GM23248 (cell line): ENCODE measurements at regions not wholly inside any gene's neighbourhood (a gene's known extent, or its start where the extent isn't known, plus 50 kb on each side); places are given as distances from the start of the nearest gene placed in this dataset.
"Not testable (repeated sequence)": the region's sequence is repeated elsewhere in the genome, so short reads cannot be mapped to it uniquely, and the experiment has no call there.

Experiments used
- DNase-seq: peaks from one replicate; pipeline ENCODE4 v3.0.0-alpha.2; 2015
- H2AFZ ChIP-seq: fragments of 200-600 bp; sonication (generic); 2 replicates; pipeline ENCODE4 v1.6.1; 2016; ENCODE audit warnings: antibody characterized with exemption
- H3F3A ChIP-seq: fragments of 200-600 bp; sonication (generic); 2 replicates; pipeline ENCODE4 v1.6.1; 2016; ENCODE audit warnings: mild to moderate bottlenecking, antibody characterized with exemption, mixed run types; ENCODE audit not compliant: insufficient read depth
- H3K27ac ChIP-seq: fragments of 200-600 bp; sonication (generic); 2 replicates; pipeline ENCODE4 v1.5.1; 2016; ENCODE audit warnings: mild to moderate bottlenecking
- H3K27me3 ChIP-seq: fragments of 200-600 bp; sonication (generic); replicated peaks from 2 replicates; pipeline ENCODE4 v1.6.1; 2016; ENCODE audit warnings: mild to moderate bottlenecking; ENCODE audit not compliant: insufficient read depth
- H3K36me3 ChIP-seq: fragments of 200-600 bp; sonication (generic); 2 replicates; pipeline ENCODE4 v1.6.1; 2016; ENCODE audit warnings: low read depth, mild to moderate bottlenecking
- H3K4me1 ChIP-seq: fragments of 200-600 bp; sonication (generic); 2 replicates; pipeline ENCODE4 v1.6.1; 2016; ENCODE audit warnings: mild to moderate bottlenecking; ENCODE audit not compliant: insufficient read depth
- H3K4me2 ChIP-seq: fragments of 200-600 bp; sonication (generic); one replicate; pipeline ENCODE4 v1.6.1; 2016; ENCODE audit warnings: mild to moderate bottlenecking; ENCODE audit not compliant: unreplicated experiment
- H3K4me3 ChIP-seq: fragments of 200-600 bp; sonication (generic); 2 replicates; pipeline ENCODE4 v1.5.1; 2016; ENCODE audit warnings: mild to moderate bottlenecking
- H3K79me2 ChIP-seq: fragments of 200-600 bp; sonication (generic); 2 replicates; pipeline ENCODE4 v1.6.1; 2016; ENCODE audit warnings: mild to moderate bottlenecking; ENCODE audit not compliant: insufficient read depth
- H3K9ac ChIP-seq: fragments of 200-600 bp; sonication (generic); 2 replicates; pipeline ENCODE4 v1.6.1; 2016; ENCODE audit warnings: mild to moderate bottlenecking
- H3K9me2 ChIP-seq: fragments of 200-600 bp; sonication (generic); 2 replicates; pipeline ENCODE4 v1.6.1; 2016; ENCODE audit warnings: mixed run types, mild to moderate bottlenecking, moderate library complexity; ENCODE audit not compliant: insufficient read depth
- H3K9me3 ChIP-seq: fragments of 200-600 bp; sonication (generic); one replicate; pipeline ENCODE4 v1.6.1; 2017; ENCODE audit warnings: low read depth
- H4K20me1 ChIP-seq: fragments of 200-600 bp; sonication (generic); 2 replicates; pipeline ENCODE4 v1.6.0; 2016; ENCODE audit not compliant: insufficient read depth
- EZH2 ChIP-seq: fragments of 200-600 bp; sonication (generic); IDR thresholded peaks from 2 replicates; pipeline ENCODE4 v1.6.1; 2018; ENCODE audit warnings: antibody characterized with exemption, mild to moderate bottlenecking; ENCODE audit not compliant: insufficient read depth, poor library complexity, severe bottlenecking
- EZH2phosphoT487 ChIP-seq: fragments of 200-600 bp; sonication (generic); IDR thresholded peaks from 2 replicates; pipeline ENCODE4 v1.6.1; 2018; ENCODE audit warnings: antibody characterized with exemption, moderate library complexity, mild to moderate bottlenecking, low read depth; ENCODE audit not compliant: insufficient read depth
- WGBS, 2 experiments: methylation state at CpG; one replicate each; pipeline ENCODE4 v1.1.6; 2015 to 2017; ENCODE audit warnings: low lambda C conversion rate in 2 of 2, low coverage in 1 of 2; ENCODE audit errors: missing lambda C conversion rate in 2 of 2; 5-methylcytosine and 5-hydroxymethylcytosine counted together
- in situ Hi-C: fragments of 300-500 bp; cut with MboI; formaldehyde crosslinking; loops from 2 replicates; pipeline ENCODE4 v1.15.0; 2020

DNA sequence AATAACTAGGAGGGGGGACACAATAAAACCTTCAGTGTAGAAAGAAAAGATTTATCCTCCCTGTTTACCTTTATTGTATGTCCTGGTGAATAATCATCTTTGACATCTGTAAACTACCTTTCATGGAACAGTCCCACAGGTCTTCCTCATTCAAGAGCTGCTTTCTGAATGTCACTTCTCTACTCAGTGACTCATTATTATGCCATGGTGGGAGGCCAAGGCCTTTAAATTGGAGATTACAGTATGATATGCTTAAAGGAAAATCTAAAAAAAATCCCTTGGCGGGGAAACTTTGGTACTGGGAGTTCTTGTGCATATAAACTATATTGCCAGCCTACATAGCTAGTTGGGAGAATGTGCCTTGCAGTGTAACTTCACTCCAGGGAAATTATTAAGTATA, 713.0 kb downstream of the TDRD15 start:
- no peaks in the 10 kb centered on the region for H3K27me3 ChIP-seq
- no peaks in the 10 kb centered on the region for H4K20me1 ChIP-seq
- H3K36me3 ChIP-seq, result no peaks in the 10 kb centered on the region
- H3K79me2 ChIP-seq, result no peaks in the 10 kb centered on the region
- H3K9ac ChIP-seq, result no peak overlapping the region
- TF ChIP-seq EZH2phosphoT487 (no peak), EZH2 (no peak)
- H3K4me3 ChIP-seq, result no peak overlapping the region
- no peaks in the 10 kb centered on the region for H3K9me2 ChIP-seq
- in situ Hi-C loops, result no loop called here
- no peak for DNase-seq
- H3F3A ChIP-seq, result no peaks in the 10 kb centered on the region
- peaks cover 4% of the 10 kb centered on the region for H3K9me3 ChIP-seq
- H3K4me2 ChIP-seq, result no peak overlapping the region
- no peak overlapping the region for H3K27ac ChIP-seq
- WGBS, 2 experiments, result 11 to 13% methylated on average over 1 of the region's 1 CpG
- no peak overlapping the region for H2AFZ ChIP-seq
- no peaks in the 10 kb centered on the region for H3K4me1 ChIP-seq

DNA sequence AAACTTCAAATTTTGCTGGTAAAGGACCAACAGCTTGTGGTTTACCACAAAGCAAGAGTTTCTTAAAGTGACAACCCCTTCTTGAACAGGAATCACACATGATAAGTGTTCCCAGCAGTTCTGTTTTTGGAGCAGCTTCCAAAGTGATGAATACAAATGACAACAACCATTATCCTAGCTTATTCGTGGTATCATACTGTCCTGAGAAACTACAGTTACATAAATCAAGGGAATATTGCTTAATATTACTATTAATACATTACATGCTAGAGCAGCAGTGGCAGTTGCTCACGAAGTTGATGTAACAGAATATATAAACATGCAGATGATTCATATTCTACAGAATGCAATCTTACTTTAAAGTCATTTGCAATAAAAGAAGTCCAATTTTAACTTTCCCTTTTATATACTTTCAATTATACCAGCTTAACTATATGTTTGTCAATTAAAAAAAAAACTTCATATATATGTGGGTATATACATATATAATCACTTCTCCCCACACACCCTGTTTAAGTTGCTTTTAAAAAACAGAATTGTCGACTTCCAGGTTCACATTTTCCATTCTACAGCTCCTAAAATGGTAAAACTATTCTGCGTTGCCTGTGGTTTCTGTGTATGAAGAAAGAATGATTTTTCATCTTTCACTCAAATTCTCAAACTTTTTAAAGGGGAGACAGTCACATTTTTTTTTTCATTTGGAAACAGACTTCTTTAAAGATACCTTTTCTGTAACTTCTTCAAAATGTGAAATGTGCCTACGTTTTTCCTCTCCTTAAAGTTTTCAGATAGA, 713.6 kb downstream of the TDRD15 start:
- in situ Hi-C loops, result no loop called here
- Histone ChIP-seq H3K9ac (no peak overlapping the region), H3K4me1 (no peaks in the 10 kb centered on the region), H2AFZ (no peak overlapping the region), H3K27ac (no peak overlapping the region), H3K36me3 (no peaks in the 10 kb centered on the region), H3K27me3 (no peaks in the 10 kb centered on the region), H3K9me3 (peaks cover 4% of the 10 kb centered on the region), H3K4me2 (no peak overlapping the region), H3K79me2 (no peaks in the 10 kb centered on the region), H3K9me2 (no peaks in the 10 kb centered on the region), H3K4me3 (no peak overlapping the region), H4K20me1 (no peaks in the 10 kb centered on the region), H3F3A (no peaks in the 10 kb centered on the region)
- no peak for DNase-seq
- TF ChIP-seq EZH2, result no peak
- WGBS, 2 experiments, result 2 to 5% methylated on average over 5 of the region's 5 CpGs

DNA sequence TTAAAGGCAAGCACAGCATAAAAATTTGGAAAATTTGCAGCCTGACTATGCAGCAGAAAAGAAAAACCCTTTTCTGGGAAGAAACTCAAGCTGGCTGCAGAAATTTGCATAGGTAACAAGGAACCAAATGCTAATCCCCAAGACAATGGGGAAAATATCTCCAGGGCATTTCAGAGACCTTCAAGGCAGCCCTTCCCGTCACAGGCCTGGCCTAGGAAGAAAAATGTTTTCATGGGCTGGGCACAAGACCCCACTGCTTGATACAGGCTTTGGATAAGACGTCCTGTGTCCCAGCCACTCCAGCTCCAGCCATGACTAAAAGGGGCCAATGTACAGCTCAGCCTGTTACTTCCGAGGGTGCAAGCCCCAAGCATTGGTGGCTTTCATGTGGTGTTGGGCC, 717.6 kb downstream of the TDRD15 start:
- WGBS, 2 experiments, result 2 to 8% methylated on average over 3 of the region's 3 CpGs
- Histone ChIP-seq H3K79me2 (no peaks in the 10 kb centered on the region), H3K27ac (no peak overlapping the region), H3K4me3 (no peak overlapping the region), H2AFZ (no peak overlapping the region), H3K4me2 (no peak overlapping the region), H3K9me3 (peaks cover 4% of the 10 kb centered on the region), H4K20me1 (no peaks in the 10 kb centered on the region), H3K9ac (no peak overlapping the region), H3K27me3 (no peaks in the 10 kb centered on the region), H3K9me2 (no peaks in the 10 kb centered on the region), H3K4me1 (no peaks in the 10 kb centered on the region), H3K36me3 (no peaks in the 10 kb centered on the region), H3F3A (no peaks in the 10 kb centered on the region)
- in situ Hi-C loops, result no loop called here
- no peak for TF ChIP-seq EZH2
- no peak for TF ChIP-seq EZH2phosphoT487
- no peak for DNase-seq

DNA sequence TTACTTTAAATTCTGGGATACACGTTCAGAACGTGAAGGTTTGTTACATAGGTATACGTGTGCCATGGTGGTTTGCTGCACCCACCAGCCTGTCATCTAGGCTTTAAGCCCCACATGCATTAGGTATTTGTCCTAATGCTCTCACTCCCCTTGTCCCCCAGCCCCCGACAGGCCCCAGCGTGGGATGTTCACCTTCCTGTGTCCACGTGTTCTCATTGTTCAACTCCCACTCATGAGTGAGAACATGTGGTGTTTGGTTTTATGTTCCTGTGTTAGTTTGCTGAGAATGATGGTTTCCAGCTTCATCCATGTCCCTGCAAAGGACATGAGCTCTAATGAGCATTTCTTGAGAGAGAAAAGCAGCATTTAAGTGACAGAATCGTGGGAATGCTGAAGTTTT, 726.6 kb downstream of the TDRD15 start:
- H3F3A ChIP-seq, H3K9me2 ChIP-seq, H3K79me2 ChIP-seq, in situ Hi-C loops, H3K4me1 ChIP-seq, H3K27ac ChIP-seq, H3K36me3 ChIP-seq, H2AFZ ChIP-seq, H3K27me3 ChIP-seq, H3K4me3 ChIP-seq, H3K9ac ChIP-seq, DNase-seq, H3K4me2 ChIP-seq, H3K9me3 ChIP-seq, H4K20me1 ChIP-seq: not testable (repeated sequence)
- WGBS, 2 experiments, result 18 to 22% methylated on average over 7 of the region's 7 CpGs

DNA sequence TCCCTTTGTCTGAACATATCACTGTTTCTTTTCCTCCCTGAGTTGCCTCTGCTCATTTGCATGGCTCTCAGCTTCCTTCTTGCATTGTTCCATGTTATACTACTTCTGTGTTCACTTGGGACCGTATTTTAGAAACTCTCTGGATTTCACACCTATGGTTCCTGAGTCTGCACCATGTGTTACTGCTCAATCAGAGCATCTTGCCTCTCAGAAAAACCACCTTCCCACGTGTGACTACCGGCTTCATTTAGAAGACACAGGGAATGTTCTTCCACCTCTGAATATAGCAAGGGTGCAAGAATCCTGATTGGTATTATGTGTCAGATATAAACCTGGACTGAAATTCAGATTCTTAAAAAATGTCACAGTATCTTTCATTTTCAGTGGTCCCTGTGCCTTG, 731.2 kb downstream of the TDRD15 start:
- H3K27ac ChIP-seq, result no peak overlapping the region
- H3K27me3 ChIP-seq, result no peaks in the 10 kb centered on the region
- H3K9ac ChIP-seq, result no peak overlapping the region
- no peaks in the 10 kb centered on the region for H3K9me3 ChIP-seq
- no peaks in the 10 kb centered on the region for H3K9me2 ChIP-seq
- no peaks in the 10 kb centered on the region for H3K79me2 ChIP-seq
- no peak overlapping the region for H2AFZ ChIP-seq
- no peaks in the 10 kb centered on the region for H3F3A ChIP-seq
- 13 to 25% methylated on average over 3 of the region's 3 CpGs for WGBS, 2 experiments
- TF ChIP-seq EZH2, result no peak
- TF ChIP-seq EZH2phosphoT487, result no peak
- DNase-seq, result no peak
- no peaks in the 10 kb centered on the region for H3K36me3 ChIP-seq
- H3K4me2 ChIP-seq, result no peak overlapping the region
- H4K20me1 ChIP-seq, result no peaks in the 10 kb centered on the region
- in situ Hi-C loops, result no loop called here
- no peak overlapping the region for H3K4me3 ChIP-seq
- no peaks in the 10 kb centered on the region for H3K4me1 ChIP-seq
